ENCODE measurements at regions not wholly inside any gene's neighbourhood (a gene's known extent, or its start where the extent isn't known, plus 50 kb on each side); places are given as distances from the start of the nearest gene placed in this dataset.

GRCh38 chr14:100432652-100433427, 109.7 kb downstream of the SLC25A47 start:
- TF ChIP-seq CTCF (IDR thresholded peaks at IDR 0.05; ENCODE audit: low read depth, low read length) (no peak), EZH2phosphoT487 (IDR thresholded peaks at IDR 0.05; ENCODE audit: low read depth) (no peak)

All from OCI-LY3 (cell line).